ENCODE measurements at regions not wholly inside any gene's neighbourhood (a gene's known extent, or its start where the extent isn't known, plus 50 kb on each side); places are given as distances from the start of the nearest gene placed in this dataset.

DNA sequence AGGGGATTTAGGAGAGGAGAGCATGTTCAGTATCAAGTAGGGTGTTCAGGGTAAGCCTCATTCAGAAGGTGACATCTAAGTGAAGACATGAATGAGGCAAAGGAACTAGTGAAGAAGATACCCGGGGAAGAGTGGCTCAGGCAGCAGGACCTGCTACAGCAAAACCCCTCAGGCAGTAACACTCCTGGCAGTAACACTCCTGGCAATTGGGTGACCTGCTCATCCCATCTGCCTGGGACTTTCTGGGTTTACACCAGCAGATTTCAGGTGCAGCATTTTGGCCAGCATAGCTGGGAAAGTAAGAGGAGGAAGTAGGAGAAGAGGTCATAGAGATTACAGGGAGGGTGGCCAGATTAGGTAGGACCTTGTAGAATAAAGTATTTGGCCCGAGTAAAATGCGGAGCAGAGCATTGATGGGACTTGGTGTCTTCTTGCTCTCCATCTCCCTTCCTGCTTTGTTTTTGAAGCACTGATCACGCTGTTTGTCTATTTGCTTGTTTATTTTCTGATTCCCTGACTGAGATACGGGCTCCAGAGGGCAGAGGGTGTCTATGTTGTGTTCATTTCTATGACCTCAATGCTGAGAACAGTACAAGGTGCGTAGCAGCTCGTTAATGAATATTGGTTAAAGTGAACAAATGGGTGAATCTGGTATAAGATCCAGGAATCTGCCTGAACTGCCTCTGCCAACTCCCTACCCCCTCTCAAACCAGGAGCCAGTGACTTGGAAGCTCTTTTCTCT, 88.3 kb downstream of the IYD start:
- no peak for DNase-seq (ENCODE audit: low read depth, low spot score)
- no peaks in the 10 kb centered on the region for H3K9me1 ChIP-seq (replicated peaks; ENCODE audit: control insufficient read depth, extremely low read depth, insufficient read depth, low read length)
- H3K36me3 ChIP-seq (ENCODE audit: control insufficient read depth in 2 of 2, extremely low read depth in 1 of 2, insufficient read depth in 2 of 2, low read length in 2 of 2), result no peaks in the 10 kb centered on the region
- no peak overlapping the region for H3K27ac ChIP-seq (ENCODE audit: insufficient read depth, low read depth, low read length)
- no peaks in the 10 kb centered on the region for H3K27me3 ChIP-seq (ENCODE audit: control insufficient read depth in 2 of 2, insufficient read depth in 2 of 2, low read length in 2 of 2)
- intact Hi-C loops (cut with micrococcal nuclease) (no loop called here), dilution Hi-C loops (cut with MboI; ENCODE audit: extremely low pct_ligation_motif_present, low sequenced_read_pairs) (no loop called here)
- ChIA-PET POLR2A (no interaction called here), CTCF (no interaction called here)
- H3K4me3 ChIP-seq (replicated peaks in 1 of 3; ENCODE audit: insufficient read depth in 1 of 3, low read depth in 1 of 3, low read length in 3 of 3), result no peak overlapping the region
- no peak overlapping the region for H2AFZ ChIP-seq (ENCODE audit: low read depth, low read length)
- no peak overlapping the region for H3K4me2 ChIP-seq (ENCODE audit: insufficient read depth, low read length)
- no peaks in the 10 kb centered on the region for H3K79me2 ChIP-seq (ENCODE audit: control insufficient read depth, insufficient read depth, low read length)
- no TSS peak for BruUV-seq (replicated peaks)
- TF ChIP-seq, protein P1, sequence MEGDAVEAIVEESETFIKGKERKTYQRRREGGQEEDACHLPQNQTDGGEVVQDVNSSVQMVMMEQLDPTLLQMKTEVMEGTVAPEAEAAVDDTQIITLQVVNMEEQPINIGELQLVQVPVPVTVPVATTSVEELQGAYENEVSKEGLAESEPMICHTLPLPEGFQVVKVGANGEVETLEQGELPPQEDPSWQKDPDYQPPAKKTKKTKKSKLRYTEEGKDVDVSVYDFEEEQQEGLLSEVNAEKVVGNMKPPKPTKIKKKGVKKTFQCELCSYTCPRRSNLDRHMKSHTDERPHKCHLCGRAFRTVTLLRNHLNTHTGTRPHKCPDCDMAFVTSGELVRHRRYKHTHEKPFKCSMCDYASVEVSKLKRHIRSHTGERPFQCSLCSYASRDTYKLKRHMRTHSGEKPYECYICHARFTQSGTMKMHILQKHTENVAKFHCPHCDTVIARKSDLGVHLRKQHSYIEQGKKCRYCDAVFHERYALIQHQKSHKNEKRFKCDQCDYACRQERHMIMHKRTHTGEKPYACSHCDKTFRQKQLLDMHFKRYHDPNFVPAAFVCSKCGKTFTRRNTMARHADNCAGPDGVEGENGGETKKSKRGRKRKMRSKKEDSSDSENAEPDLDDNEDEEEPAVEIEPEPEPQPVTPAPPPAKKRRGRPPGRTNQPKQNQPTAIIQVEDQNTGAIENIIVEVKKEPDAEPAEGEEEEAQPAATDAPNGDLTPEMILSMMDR (IDR thresholded peaks at IDR 0.05; ENCODE audit: extremely low read depth in 1 of 2, insufficient read depth in 1 of 2, low read depth in 1 of 2, low read length in 2 of 2), result no peak
- TF ChIP-seq MYC (IDR thresholded peaks at IDR 0.05; ENCODE audit: low read depth, low read length) (no peak), GATA2 (IDR thresholded peaks at IDR 0.05; ENCODE audit: insufficient read depth, insufficient read length, low read depth, low read length) (no peak), EZH2 (IDR thresholded peaks at IDR 0.05; ENCODE audit: borderline replicate concordance, low read depth, low read length, severe bottlenecking) (no peak), POLR2AphosphoS5 (IDR thresholded peaks at IDR 0.05; ENCODE audit: insufficient read depth, low read depth, low read length) (no peak), MAX (IDR thresholded peaks at IDR 0.05; ENCODE audit: insufficient read depth, insufficient read length) (no peak), JUN (IDR thresholded peaks at IDR 0.05; ENCODE audit: borderline replicate concordance, insufficient read depth, insufficient read length, low read depth) (no peak)
- H4K20me1 ChIP-seq (replicated peaks; ENCODE audit: control insufficient read depth, extremely low read depth, insufficient read depth, low read length), result no peaks in the 10 kb centered on the region
- H3K4me1 ChIP-seq (ENCODE audit: control insufficient read depth, extremely low read depth, insufficient read depth, low read length), result peaks cover 11% of the 10 kb centered on the region
- FAIRE-seq, result no peak
- no peaks in the 10 kb centered on the region for H3K9me3 ChIP-seq (replicated peaks; ENCODE audit: control insufficient read depth, insufficient read depth, low read length)
- H3K9ac ChIP-seq (replicated peaks; ENCODE audit: extremely low read depth, insufficient read depth, low read length), result no peak overlapping the region

All from endothelial cell of umbilical vein (primary cell).